PC-9 (cell line): ENCODE measurements at regions not wholly inside any gene's neighbourhood (a gene's known extent, or its start where the extent isn't known, plus 50 kb on each side); places are given as distances from the start of the nearest gene placed in this dataset.

Source experiments
- BruUV-seq: library from RNA; stranded (reverse); fragments of 400-500 nt; replicated peaks from 2 replicates; lab custom pipeline; 2021; lab: Mats Ljungman, UMichigan
- CTCF ChIA-PET: fragments of 300-600 bp; sonication (Branson Sonifier 250); formaldehyde crosslinking; loops from one replicate; lab custom pipeline; 2022; ENCODE audit warnings: antibody characterized with exemption; lab: Charles Lee
- POLR2A ChIA-PET: fragments of 300-600 bp; sonication (Branson Sonifier 250); formaldehyde crosslinking; loops from one replicate; lab custom pipeline; 2022; ENCODE audit warnings: antibody characterized with exemption; ENCODE audit not compliant: unreplicated experiment; lab: Charles Lee
- DNase-seq, 2 experiments: peaks; one replicate each; pipeline versions ENCODE4 v3.0.0 to v3.0.0-alpha.2; 2015 to 2022; ENCODE audit warnings: mixed read lengths in 1 of 2
- H2AFZ ChIP-seq: fragments of 200-600 bp; sonication (generic); 2 replicates; pipeline ENCODE4 v1.8.1; 2017; ENCODE audit warnings: antibody characterized with exemption
- H3F3A ChIP-seq: fragments of 200-600 bp; sonication (generic); 2 replicates; pipeline ENCODE4 v1.8.1; 2017; ENCODE audit warnings: antibody characterized with exemption, mild to moderate bottlenecking, low read depth; ENCODE audit not compliant: insufficient read depth
- H3K27ac ChIP-seq: fragments of 200-600 bp; sonication (generic); 2 replicates; pipeline ENCODE4 v1.6.1; 2016; ENCODE audit warnings: mixed run types
- H3K27me3 ChIP-seq: fragments of 200-600 bp; sonication (generic); 2 replicates; pipeline ENCODE4 v1.6.1; 2016; ENCODE audit warnings: low read depth, mixed run types; ENCODE audit not compliant: insufficient read depth
- H3K36me3 ChIP-seq: fragments of 200-600 bp; sonication (generic); 2 replicates; pipeline ENCODE4 v1.6.1; 2016; ENCODE audit warnings: low read depth, mixed run types
- H3K4me1 ChIP-seq: fragments of 200-600 bp; sonication (generic); replicated peaks from 2 replicates; pipeline ENCODE4 v1.6.1; 2016; ENCODE audit warnings: mixed run types; ENCODE audit not compliant: insufficient read depth
- H3K4me2 ChIP-seq: fragments of 200-600 bp; sonication (generic); 2 replicates; pipeline ENCODE4 v1.6.1; 2017; ENCODE audit warnings: mixed run types
- H3K4me3 ChIP-seq: fragments of 200-600 bp; sonication (generic); 2 replicates; pipeline ENCODE4 v1.6.1; 2016; ENCODE audit warnings: mixed run types
- H3K79me2 ChIP-seq: fragments of 200-600 bp; sonication (generic); 2 replicates; pipeline ENCODE4 v1.6.1; 2017; ENCODE audit warnings: low read depth, mixed run types
- H3K9me2 ChIP-seq: fragments of 200-600 bp; sonication (generic); 2 replicates; pipeline ENCODE4 v1.8.1; 2017; ENCODE audit warnings: mild to moderate bottlenecking; ENCODE audit not compliant: insufficient read depth
- H3K9me3 ChIP-seq: fragments of 200-600 bp; sonication (generic); 2 replicates; pipeline ENCODE4 v1.8.1; 2016; ENCODE audit warnings: low read depth; ENCODE audit not compliant: insufficient read depth
- H4K20me1 ChIP-seq: fragments of 200-600 bp; sonication (generic); 2 replicates; pipeline ENCODE4 v1.8.1; 2017; ENCODE audit not compliant: insufficient read depth
- CTCF ChIP-seq: fragments of 200-600 bp; sonication (generic); conservative IDR thresholded peaks from 2 replicates; pipeline ENCODE4 v1.6.1; 2017; ENCODE audit warnings: mixed run types, antibody characterized with exemption, mild to moderate bottlenecking, moderate library complexity
- EZH2 ChIP-seq: fragments of 200-600 bp; sonication (generic); IDR thresholded peaks from 2 replicates; pipeline ENCODE4 v1.8.0; 2017; ENCODE audit warnings: antibody characterized with exemption, low read depth
- intact Hi-C: fragments of 100-400 bp; cut with micrococcal nuclease; formaldehyde crosslinking; loops from one replicate; pipeline ENCODE4 v1.10.0; 2022; ENCODE audit not compliant: unreplicated experiment

GRCh38 chr13:67771106-67771505 is 541.0 kb upstream of the PCDH9 start:
- TF ChIP-seq EZH2 = no peak
- TF ChIP-seq CTCF = no peak
- ChIA-PET CTCF (no interaction called here), POLR2A (no interaction called here)
- no peaks in the 10 kb centered on the region for H3K9me3 ChIP-seq
- no peak overlapping the region for H3K4me2 ChIP-seq
- H3K4me1 ChIP-seq = no peaks in the 10 kb centered on the region
- DNase-seq = no peak
- no TSS peak for BruUV-seq
- H4K20me1 ChIP-seq = no peaks in the 10 kb centered on the region
- no peaks in the 10 kb centered on the region for H3K79me2 ChIP-seq
- no peaks in the 10 kb centered on the region for H3K9me2 ChIP-seq
- H3K4me3 ChIP-seq = no peak overlapping the region
- intact Hi-C loops = no loop called here
- no peaks in the 10 kb centered on the region for H3K36me3 ChIP-seq
- H2AFZ ChIP-seq = no peak overlapping the region
- H3K27me3 ChIP-seq = no peaks in the 10 kb centered on the region
- no peaks in the 10 kb centered on the region for H3F3A ChIP-seq
- no peak overlapping the region for H3K27ac ChIP-seq

- Histone ChIP-seq H3K4me3 (peak overlapping the region; percentile 39; the same call in 1 of the 2 replicates), H3K9me3 (no peaks in the 10 kb centered on the region), H3K27ac (no peak overlapping the region), H3K79me2 (no peaks in the 10 kb centered on the region), H3K36me3 (no peaks in the 10 kb centered on the region), H4K20me1 (no peaks in the 10 kb centered on the region), H3K4me1 (no peaks in the 10 kb centered on the region), H3K9me2 (no peaks in the 10 kb centered on the region), H3K27me3 (no peaks in the 10 kb centered on the region), H2AFZ (peak overlapping the region; percentile 77), H3F3A (no peaks in the 10 kb centered on the region), H3K4me2 (peak overlapping the region; percentile 69)
- ChIA-PET CTCF (no interaction called here), POLR2A (no interaction called here)
- intact Hi-C loops = no loop called here
- TF ChIP-seq EZH2 (no peak), CTCF (no peak)
- BruUV-seq = no TSS peak
- no peak for DNase-seq
Observed at GRCh38 chr13:67769987-67770341, 539.8 kb upstream of the PCDH9 start.

- H3K4me2 ChIP-seq = peak overlapping the region; percentile 69
- H4K20me1 ChIP-seq = no peaks in the 10 kb centered on the region
- no peaks in the 10 kb centered on the region for H3K9me2 ChIP-seq
- no peaks in the 10 kb centered on the region for H3F3A ChIP-seq
- no peak for TF ChIP-seq CTCF
- no peaks in the 10 kb centered on the region for H3K4me1 ChIP-seq
- no TSS peak for BruUV-seq
- DNase-seq = peak in 1 of 2 experiments; percentile 53
- H3K79me2 ChIP-seq = no peaks in the 10 kb centered on the region
- ChIA-PET CTCF (no interaction called here), POLR2A (no interaction called here)
- H3K4me3 ChIP-seq = peak overlapping the region; percentile 39; the same call in 1 of the 2 replicates
- no peaks in the 10 kb centered on the region for H3K36me3 ChIP-seq
- no peak overlapping the region for H3K27ac ChIP-seq
- intact Hi-C loops = no loop called here
- no peaks in the 10 kb centered on the region for H3K27me3 ChIP-seq
- no peaks in the 10 kb centered on the region for H3K9me3 ChIP-seq
- peak overlapping the region; percentile 77 for H2AFZ ChIP-seq
Observed at GRCh38 chr13:67769063-67769986, 539.2 kb upstream of the PCDH9 start.
